GM23338 (cell line): ENCODE measurements at regions not wholly inside any gene's neighbourhood (a gene's known extent, or its start where the extent isn't known, plus 50 kb on each side); places are given as distances from the start of the nearest gene placed in this dataset.

ENCODE experiments used
- ATAC-seq: fragments of 200-7000 bp; cut with Tn5 transposase; 3 replicates; pipeline ENCODE4 v1.9.1; 2020
- DNase-seq: peaks from one replicate; pipeline ENCODE4 v3.0.0-alpha.2; 2015; ENCODE audit warnings: low spot score
- H2AFZ ChIP-seq: fragments of 200-600 bp; sonication (generic); 2 replicates; pipeline ENCODE4 v1.8.0; 2016; ENCODE audit warnings: antibody characterized with exemption, mild to moderate bottlenecking, moderate library complexity
- H3F3A ChIP-seq: fragments of 200-600 bp; sonication (generic); replicated peaks from 2 replicates; pipeline ENCODE4 v1.8.0; 2017; ENCODE audit warnings: antibody characterized with exemption, mixed run types, low read depth
- H3K27ac ChIP-seq: fragments of 200-600 bp; sonication (generic); 2 replicates; pipeline ENCODE4 v1.6.1; 2016; ENCODE audit warnings: low read depth
- H3K27me3 ChIP-seq: fragments of 200-600 bp; sonication (generic); 2 replicates; pipeline ENCODE4 v1.8.0; 2016; ENCODE audit warnings: mild to moderate bottlenecking, mixed run types, moderate library complexity; ENCODE audit not compliant: insufficient read depth
- H3K36me3 ChIP-seq: fragments of 200-600 bp; sonication (generic); 2 replicates; pipeline ENCODE4 v1.8.0; 2016; ENCODE audit warnings: mild to moderate bottlenecking; ENCODE audit not compliant: insufficient read depth
- H3K4me1 ChIP-seq: fragments of 200-600 bp; sonication (generic); 2 replicates; pipeline ENCODE4 v1.8.0; 2016; ENCODE audit warnings: mild to moderate bottlenecking, moderate library complexity; ENCODE audit not compliant: insufficient read depth
- H3K4me2 ChIP-seq: fragments of 200-600 bp; sonication (generic); 2 replicates; pipeline ENCODE4 v1.7.1; 2017; ENCODE audit warnings: mixed run types
- H3K4me3 ChIP-seq: fragments of 200-600 bp; sonication (generic); 2 replicates; pipeline ENCODE4 v1.6.1; 2016; ENCODE audit warnings: mixed run types
- H3K79me2 ChIP-seq: fragments of 200-600 bp; sonication (generic); replicated peaks from 2 replicates; pipeline ENCODE4 v1.8.0; 2017; ENCODE audit warnings: mild to moderate bottlenecking; ENCODE audit not compliant: insufficient read depth
- H3K9me2 ChIP-seq: fragments of 200-600 bp; sonication (generic); 2 replicates; pipeline ENCODE4 v1.8.0; 2017; ENCODE audit not compliant: insufficient read depth
- H4K20me1 ChIP-seq: fragments of 200-600 bp; sonication (generic); replicated peaks from 2 replicates; pipeline ENCODE4 v1.8.0; 2017; ENCODE audit warnings: mild to moderate bottlenecking; ENCODE audit not compliant: insufficient read depth
- H3K27ac Mint-ChIP-seq: 2 replicates; pipeline ENCODE4 v1.8.0; 2020; ENCODE audit warnings: inconsistent platforms, mild to moderate bottlenecking, moderate library complexity, mixed read lengths
- H3K27me3 Mint-ChIP-seq: 3 replicates; pipeline ENCODE4 v1.8.0; 2022; ENCODE audit warnings: low read depth, mild to moderate bottlenecking, moderate library complexity, mixed read lengths, inconsistent platforms; ENCODE audit not compliant: insufficient read depth, poor library complexity
- H3K36me3 Mint-ChIP-seq: 3 replicates; pipeline ENCODE4 v1.8.0; 2021; ENCODE audit warnings: low read depth, mild to moderate bottlenecking, inconsistent platforms, moderate library complexity, mixed read lengths
- H3K4me1 Mint-ChIP-seq: 3 replicates; pipeline ENCODE4 v1.8.0; 2020; ENCODE audit warnings: mild to moderate bottlenecking, inconsistent platforms, mixed read lengths
- H3K4me3 Mint-ChIP-seq: 3 replicates; pipeline ENCODE4 v1.8.0; 2021; ENCODE audit warnings: moderate library complexity, mild to moderate bottlenecking, inconsistent platforms, mixed read lengths
- H3K9me3 Mint-ChIP-seq: 3 replicates; pipeline ENCODE4 v1.8.0; 2020; ENCODE audit warnings: moderate library complexity, mild to moderate bottlenecking, inconsistent platforms, mixed read lengths
- CREB1 ChIP-seq: fragments of 250-450 bp; sonication (Bioruptor Pico); IDR thresholded peaks from 2 replicates; pipeline ENCODE4 v1.5.0; 2020; ENCODE audit warnings: low read depth, mild to moderate bottlenecking, moderate library complexity
- EZH2 ChIP-seq: fragments of 200-600 bp; sonication (generic); IDR thresholded peaks from one replicate; pipeline ENCODE4 v1.8.0; 2017; ENCODE audit warnings: antibody characterized with exemption, mild to moderate bottlenecking, low read depth; ENCODE audit not compliant: unreplicated experiment
- JUNB ChIP-seq: IDR thresholded peaks from one replicate; pipeline ENCODE4 v1.6.1; 2016; ENCODE audit warnings: antibody characterized with exemption; ENCODE audit not compliant: unreplicated experiment
- NANOG ChIP-seq: IDR thresholded peaks from 2 replicates; pipeline ENCODE4 v1.6.1; 2016; ENCODE audit warnings: antibody characterized with exemption, borderline replicate concordance
- STAT1 ChIP-seq: IDR thresholded peaks from one replicate; pipeline ENCODE4 v1.6.1; 2016; ENCODE audit warnings: antibody characterized with exemption; ENCODE audit not compliant: unreplicated experiment
- ZNF114 ChIP-seq: fragments of 250-450 bp; sonication (Bioruptor Pico); IDR thresholded peaks from 2 replicates; pipeline ENCODE4 v1.5.0; 2020; ENCODE audit warnings: mild to moderate bottlenecking, moderate library complexity
- ZNF331 ChIP-seq: fragments of 250-450 bp; sonication (Bioruptor Pico); IDR thresholded peaks from 2 replicates; pipeline ENCODE4 v1.5.0; 2020; ENCODE audit warnings: low read depth, mild to moderate bottlenecking, moderate library complexity
- ZNF462 ChIP-seq: fragments of 250-450 bp; sonication (Bioruptor Pico); IDR thresholded peaks from 2 replicates; pipeline ENCODE4 v1.5.0; 2020; ENCODE audit warnings: mild to moderate bottlenecking, moderate library complexity

- TF ChIP-seq EZH2 (no peak), STAT1 (no peak), ZNF114 (CRISPR knock-in tag) (no peak), ZNF331 (CRISPR knock-in tag) (no peak), JUNB (no peak), CREB1 (CRISPR knock-in tag) (no peak)
Measured at GRCh38 chr4:37503261-37503660, 182.9 kb downstream of the RELL1 start (continued).

- Histone ChIP-seq H3K79me2 (no peaks in the 10 kb centered on the region), H3K27me3 (no peaks in the 10 kb centered on the region), H3K4me1 (no peaks in the 10 kb centered on the region), H3K9me2 (no peaks in the 10 kb centered on the region; the same call in none of the 2 replicates), H3K4me3 (no peak overlapping the region), H3F3A (no peaks in the 10 kb centered on the region), H3K27ac (no peak overlapping the region), H3K36me3 (no peaks in the 10 kb centered on the region), H4K20me1 (no peaks in the 10 kb centered on the region), H2AFZ (no peak overlapping the region), H3K4me2 (no peak overlapping the region)
- Mint-ChIP-seq H3K4me3 (no peak overlapping the region), H3K9me3 (no peaks in the 10 kb centered on the region; the same call in 2 of the 3 replicates), H3K27ac (no peak overlapping the region), H3K27me3 (peaks cover 2% of the 10 kb centered on the region), H3K4me1 (no peaks in the 10 kb centered on the region), H3K36me3 (no peaks in the 10 kb centered on the region)
- DNase-seq (no peak), ATAC-seq (no peak)
- TF ChIP-seq JUNB (no peak), ZNF462 (no peak), NANOG (no peak), ZNF331 (CRISPR knock-in tag) (no peak)
Measured at GRCh38 chr4:37502070-37502469, 184.1 kb downstream of the RELL1 start.
